Dedifferentiated amniotic fluid mesenchymal stem cell (primary cell): ENCODE measurements at regions not wholly inside any gene's neighbourhood (a gene's known extent, or its start where the extent isn't known, plus 50 kb on each side); places are given as distances from the start of the nearest gene placed in this dataset.

Source experiments
- DNase-seq: peaks from one replicate; pipeline ENCODE4 v3.0.0-alpha.2; 2016; ENCODE audit errors: extremely low spot score

DNA sequence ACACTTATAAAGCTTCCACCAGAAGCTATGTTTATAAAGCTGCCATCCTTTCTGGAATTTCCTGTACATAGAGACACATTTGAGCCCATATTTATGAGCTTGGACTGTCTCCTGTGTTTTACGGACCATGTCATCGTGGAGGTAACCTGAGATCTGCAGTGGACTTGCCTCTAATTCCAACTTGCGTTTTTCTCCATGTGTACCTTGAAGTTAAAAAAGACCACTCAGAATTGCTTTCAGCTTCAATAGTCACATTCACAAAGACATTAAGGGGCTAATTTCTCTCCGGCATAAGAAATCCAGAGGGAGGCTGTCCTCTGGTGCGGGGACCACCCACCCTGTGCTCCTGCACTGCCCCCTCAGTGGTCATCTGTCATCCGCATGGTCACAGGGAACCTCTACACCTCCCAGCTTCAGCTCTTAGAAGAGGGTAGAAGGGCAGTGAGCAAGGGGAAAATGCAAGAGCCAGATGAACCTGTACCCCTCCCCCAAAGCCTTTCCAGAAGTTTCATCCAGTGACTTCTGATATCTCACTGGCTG is 521.4 kb upstream of the CAMK1G start:
- DNase-seq: no peak

DNA sequence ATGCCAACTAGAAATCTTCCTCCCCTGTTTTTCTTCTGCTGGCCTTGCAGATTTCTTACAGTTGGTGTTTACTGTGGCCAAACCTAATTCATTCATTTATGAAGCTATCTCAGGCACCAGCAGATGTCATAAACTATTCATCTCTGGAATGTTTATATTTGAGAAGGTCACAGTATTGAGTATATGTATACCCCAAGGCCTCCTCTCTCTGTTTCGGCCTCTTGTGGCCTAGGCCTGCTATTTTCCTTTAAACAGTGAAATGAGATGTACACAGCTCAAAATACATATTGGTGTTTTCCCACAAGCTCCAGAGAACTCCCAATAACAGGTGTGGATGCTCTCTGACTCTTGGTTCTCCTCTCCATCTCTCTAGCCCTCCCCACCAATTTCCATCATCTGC is 520.7 kb upstream of the CAMK1G start:
- DNase-seq: no peak

DNA sequence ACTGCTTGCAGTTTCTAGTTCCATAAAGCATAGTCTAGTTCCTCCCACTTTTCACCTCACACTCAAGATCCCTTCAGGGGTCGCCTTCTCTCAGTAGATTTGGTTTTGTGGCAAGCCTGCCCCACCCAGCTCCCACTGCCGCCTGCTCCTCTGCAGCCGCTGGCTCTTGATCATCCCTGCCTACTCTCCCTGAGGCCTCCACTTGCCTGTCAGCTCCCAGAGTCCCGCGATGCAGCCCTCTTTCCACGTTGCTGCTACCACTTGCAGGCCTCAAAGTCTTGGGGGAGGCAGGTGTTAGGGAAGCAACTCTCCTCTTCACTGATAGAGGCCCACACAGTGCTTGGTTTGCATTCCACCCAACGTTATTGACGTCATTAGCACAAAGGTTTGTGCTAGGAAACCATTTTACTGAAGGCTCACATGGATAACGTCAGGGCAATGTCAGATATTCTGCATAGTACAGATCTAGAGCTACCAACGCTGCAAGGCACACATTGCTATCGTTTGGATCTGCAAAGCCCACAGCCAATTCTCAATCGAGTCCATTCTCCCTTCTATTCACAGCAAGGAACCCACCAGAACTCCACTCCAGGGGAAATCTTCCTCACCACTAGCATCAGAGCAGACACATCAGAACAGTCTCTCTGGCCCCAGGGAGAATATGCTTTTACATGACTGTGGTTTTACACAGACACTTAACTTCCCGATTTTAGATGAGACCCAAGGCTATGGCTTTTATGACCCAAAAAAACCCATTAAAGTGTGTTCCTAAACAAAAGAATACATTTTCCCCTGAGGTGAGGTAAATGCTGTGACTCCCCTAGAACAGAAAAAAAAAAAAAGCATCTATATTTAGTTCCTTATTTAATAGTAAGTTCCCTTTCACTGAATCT is 519.5 kb upstream of the CAMK1G start:
- DNase-seq: no peak

DNA sequence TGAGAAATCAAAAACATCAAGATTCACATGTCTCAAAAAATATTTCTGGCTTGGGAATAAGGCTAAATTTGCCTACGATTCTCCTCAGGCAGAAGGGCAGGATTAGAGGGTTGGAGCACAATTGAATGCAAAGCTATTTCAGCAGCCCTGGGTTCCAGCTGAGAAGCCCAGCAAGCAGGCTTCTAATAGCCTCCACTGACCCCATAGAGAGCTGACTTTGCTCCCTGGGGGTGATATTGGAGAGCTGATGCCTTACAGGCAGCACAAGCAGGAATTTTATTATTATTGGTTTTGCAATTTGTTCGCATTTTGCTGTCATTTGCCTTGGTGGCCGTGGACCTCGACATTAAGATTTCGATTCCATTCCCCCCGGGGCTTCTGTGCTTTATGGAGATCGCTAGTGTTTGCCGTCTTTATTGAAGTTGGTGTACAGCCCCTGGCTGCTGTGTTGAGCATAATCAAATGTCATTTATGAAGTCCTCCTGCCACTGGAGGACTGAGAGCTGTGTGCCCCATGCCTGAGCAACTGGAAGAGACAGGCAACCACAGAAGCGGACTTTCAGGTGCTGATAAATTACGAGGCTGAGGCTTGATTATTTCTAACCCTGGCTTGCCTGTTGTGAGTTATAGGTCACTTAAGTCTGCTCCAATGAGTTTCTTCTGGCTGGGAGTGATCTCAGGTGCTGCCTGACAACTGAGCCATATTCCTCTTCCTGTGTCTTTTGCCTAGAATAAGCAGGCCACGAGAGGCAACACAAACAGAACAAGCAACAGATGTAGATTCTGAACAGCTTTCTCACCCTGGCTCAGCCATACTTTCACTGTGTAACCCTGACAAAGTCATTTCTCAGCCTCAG is 518.4 kb upstream of the CAMK1G start:
- DNase-seq: no peak

DNA sequence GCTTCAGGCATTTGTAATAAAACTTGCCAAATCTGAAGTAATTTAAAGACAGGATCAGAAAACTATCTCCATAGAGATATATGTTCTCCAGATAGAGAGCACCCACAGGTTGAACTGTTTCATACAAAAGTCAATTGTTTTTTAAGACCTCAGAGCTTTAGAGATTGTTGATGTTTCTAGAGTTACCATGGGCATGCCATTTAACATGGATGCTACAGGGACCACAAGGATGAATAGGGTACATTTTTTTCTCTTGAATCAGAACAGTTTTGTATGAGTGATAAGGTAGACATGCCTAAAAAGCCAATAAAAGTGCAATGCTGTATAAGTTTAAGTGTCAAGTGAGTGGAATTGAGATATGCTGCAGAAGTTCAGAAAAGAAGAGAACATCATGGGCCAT is 511.0 kb upstream of the CAMK1G start:
- no peak for DNase-seq

DNA sequence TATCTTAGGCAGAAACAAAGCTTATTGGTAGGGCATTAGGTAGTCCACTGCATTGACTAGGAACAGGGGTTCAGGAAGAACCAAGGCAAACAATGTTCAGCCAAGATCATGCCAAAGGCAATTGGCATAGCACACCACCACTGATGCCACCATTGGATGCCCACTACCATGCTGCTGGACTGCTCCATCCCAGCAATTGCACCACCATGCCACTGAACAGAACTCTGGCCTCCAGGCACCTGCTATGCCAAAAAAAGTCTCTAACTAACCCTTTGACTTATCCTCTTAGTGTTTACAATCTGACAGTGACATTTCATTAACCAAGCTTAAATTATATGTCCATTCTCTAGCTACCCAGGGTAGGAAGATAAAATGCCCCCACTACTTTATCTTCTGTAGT is 509.6 kb upstream of the CAMK1G start:
- no peak for DNase-seq

DNA sequence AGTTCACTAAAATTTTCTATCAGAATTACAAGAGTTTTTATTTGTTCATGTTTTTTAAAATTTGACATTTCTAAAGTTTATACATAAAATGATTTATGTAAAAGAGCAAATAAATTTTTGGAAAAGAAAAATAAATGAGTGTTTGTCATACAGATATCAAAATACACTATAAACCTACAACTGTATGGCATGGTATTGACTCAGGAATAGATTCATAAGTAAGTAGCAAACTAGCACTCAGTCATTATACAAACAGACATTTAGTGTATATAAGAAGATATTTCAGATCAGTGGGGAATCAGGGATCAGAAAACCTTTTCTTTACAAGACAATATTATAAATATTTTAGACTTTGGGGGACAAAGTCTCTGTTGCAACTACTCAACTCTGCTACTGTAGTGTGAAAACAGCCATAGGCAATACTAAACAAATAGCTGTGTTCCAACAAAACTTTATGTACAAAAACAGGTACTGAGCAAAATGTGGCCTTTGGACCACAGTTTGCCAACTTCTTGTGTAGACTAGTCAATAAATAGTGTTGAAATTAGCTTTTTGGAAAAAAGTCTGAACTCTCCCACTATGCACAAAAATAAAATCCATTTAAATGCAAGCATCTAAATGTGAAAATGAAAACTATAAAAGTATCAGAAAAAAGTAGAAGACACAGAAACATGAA is 508.8 kb upstream of the CAMK1G start:
- no peak for DNase-seq

- no peak for DNase-seq
Measured at GRCh38 chr1:209076688-209077087, 506.8 kb upstream of the CAMK1G start.

DNA sequence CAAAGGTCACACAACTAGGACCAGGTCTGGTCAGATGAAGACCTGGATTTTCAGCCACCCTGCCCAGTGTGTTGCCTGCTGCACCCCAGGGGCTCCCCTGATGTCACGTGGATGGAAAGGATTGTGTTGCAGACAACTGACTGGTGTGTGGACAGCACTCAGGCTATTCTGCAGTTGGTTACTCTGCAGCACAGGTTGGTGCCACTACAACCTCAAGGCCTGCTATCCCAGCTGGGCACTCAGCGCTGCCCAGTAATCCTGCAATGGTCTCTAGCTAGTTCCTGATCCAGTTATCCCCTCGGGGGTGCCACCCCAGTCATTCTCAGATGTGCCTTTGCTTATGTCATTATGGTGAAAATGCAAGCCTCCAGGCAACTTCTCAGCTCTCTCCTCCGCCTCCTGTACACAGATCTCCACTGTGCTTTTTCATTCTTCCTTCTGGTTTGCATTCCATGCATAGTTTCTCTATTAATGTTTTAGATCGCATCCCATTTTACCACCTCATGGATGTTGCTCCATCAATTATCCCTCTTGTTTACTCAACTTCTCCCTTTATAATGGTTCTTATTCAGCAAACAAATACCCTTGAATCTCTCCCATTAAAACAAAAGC is 503.2 kb upstream of the CAMK1G start:
- DNase-seq: no peak

- DNase-seq: no peak
Measured at GRCh38 chr1:209086486-209087192, 496.9 kb upstream of the CAMK1G start.

GRCh38 chr1:209094384-209094783 is 489.1 kb upstream of the CAMK1G start:
- no peak for DNase-seq

- DNase-seq: peak; percentile 22
Measured at GRCh38 chr1:209095627-209096595, 487.6 kb upstream of the CAMK1G start.

GRCh38 chr1:209100460-209100859 is 483.1 kb upstream of the CAMK1G start:
- no peak for DNase-seq

DNA sequence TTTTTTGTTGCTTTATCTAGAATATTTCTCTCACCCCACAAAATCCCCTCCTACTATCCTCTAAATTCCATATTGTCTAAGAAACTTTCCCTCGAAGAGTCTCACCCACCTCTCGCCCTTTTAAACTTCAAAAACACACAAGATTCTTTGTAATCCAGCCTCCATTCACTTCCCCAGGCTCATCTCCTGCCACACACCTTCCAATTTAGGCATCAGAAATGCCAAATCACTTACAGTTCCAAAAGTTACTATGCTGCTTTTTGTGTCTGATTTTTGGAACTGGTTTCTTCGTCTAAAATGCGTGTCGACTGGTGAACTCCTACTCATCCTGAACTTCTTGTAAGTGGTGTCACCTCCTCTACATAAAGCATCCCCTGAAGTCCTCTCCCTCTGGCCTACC is 482.4 kb upstream of the CAMK1G start:
- no peak for DNase-seq

DNA sequence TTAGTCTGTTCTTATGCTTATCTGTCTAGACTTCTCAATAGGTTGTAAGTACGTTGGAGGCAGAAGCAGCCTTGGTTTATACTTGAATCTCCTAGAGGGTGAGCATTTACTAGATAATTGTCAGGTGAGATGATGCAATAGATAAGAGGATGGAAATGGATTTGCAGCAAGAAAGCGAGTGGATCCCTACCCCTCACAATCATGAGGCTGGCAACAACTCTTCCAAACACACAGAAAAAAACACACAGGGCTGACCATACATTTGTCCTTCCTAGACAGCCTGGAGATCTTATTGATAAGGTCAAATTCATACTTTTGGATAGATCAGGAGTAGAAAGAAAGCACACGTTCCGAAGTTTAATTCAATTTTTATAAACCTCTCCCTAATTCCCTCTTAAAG is 481.4 kb upstream of the CAMK1G start:
- no peak for DNase-seq

DNA sequence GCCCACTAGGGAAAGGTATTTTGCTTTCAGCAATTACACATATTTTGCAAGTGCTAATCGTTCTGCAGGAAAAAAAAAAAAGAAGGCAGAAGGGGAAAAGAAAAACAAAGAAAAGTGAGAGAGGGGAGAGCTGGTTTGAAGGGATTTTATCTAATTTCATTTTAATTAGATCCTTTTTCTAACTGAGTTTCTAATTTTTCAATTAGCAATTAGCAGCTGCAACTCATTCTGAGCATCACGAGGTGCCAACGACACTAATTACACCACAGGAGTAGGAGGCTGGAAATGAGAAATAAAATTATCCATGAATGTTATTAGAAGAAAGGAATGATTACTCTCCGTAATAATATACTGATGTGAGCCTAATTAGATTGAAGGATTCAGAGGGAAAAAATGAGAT is 481.0 kb upstream of the CAMK1G start:
- DNase-seq: no peak

GRCh38 chr1:209103092-209103491 is 480.4 kb upstream of the CAMK1G start:
- DNase-seq: no peak

GRCh38 chr1:209104646-209105045 is 478.9 kb upstream of the CAMK1G start:
- DNase-seq: no peak

DNA sequence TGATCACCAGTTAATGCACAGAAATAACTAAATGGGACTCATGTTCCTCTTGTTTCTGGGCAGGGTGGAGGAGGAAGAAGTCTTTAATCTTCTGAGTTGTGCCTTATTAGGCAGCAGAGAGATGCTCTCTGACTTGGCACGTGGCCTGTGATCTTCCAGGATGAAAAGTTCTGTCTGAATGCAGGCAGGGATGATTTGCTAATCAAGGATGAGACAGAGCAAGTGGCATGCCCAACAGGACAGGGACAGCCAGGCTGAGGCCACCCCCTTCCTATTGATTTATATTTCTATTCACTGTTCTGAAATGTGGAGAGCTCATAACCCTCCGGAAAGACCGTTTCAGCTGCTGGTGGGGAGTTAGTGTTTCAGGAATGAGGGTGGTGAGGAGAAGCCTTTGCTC is 477.8 kb upstream of the CAMK1G start:
- no peak for DNase-seq

DNA sequence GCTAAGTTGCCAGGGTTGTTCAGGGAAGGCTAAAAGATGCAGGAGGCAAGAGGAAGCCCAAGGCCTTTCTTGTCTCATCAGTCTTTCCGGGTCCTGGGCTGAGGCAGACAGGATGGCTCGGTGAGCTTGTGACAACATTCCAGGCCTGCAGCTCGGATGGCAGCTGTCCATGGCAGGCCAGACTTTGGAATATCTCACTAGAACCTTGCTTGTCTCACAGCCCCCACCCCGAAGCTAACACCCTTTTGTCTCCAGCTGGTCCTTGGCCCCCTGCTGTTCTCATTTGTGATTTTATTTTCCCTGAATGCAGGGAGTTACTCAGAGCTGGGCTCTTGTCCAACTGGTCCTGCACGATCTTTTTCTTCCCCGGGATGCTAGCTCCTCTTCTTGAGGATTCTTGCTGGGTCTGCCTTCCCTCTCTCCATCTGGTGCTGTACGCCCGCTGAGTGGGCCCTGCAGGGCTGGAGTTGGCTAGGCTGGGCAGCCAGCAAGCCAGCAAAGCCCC is 477.2 kb upstream of the CAMK1G start:
- DNase-seq: no peak
